ENCODE measurements at regions not wholly inside any gene's neighbourhood (a gene's known extent, or its start where the extent isn't known, plus 50 kb on each side); places are given as distances from the start of the nearest gene placed in this dataset.

- TF ChIP-seq CTCF (tag by site-specific recombination; IDR thresholded peaks at IDR 0.05) (no peak), ZBTB10 (tag by site-specific recombination; IDR thresholded peaks at IDR 0.05) (no peak), ZNF202 (tag by site-specific recombination; IDR thresholded peaks at IDR 0.05; ENCODE audit: borderline replicate concordance) (no peak), ZNF426 (tag by site-specific recombination; IDR thresholded peaks at IDR 0.05) (no peak), GLIS2 (tag by site-specific recombination; IDR thresholded peaks at IDR 0.05) (no peak), INSM2 (tag by site-specific recombination; IDR thresholded peaks at IDR 0.05) (no peak), ZNF549 (tag by site-specific recombination; IDR thresholded peaks at IDR 0.05) (no peak), ZNF530 (tag by site-specific recombination; IDR thresholded peaks at IDR 0.05; ENCODE audit: low read depth) (no peak), ZNF830 (tag by site-specific recombination; IDR thresholded peaks at IDR 0.05; ENCODE audit: low read depth) (no peak), KLF7 (tag by site-specific recombination; IDR thresholded peaks at IDR 0.05; ENCODE audit: borderline replicate concordance) (no peak)
Observed at GRCh38 chr11:10631761-10632160, 61.8 kb downstream of the IRAG1 start.
